Hepatocyte (in vitro differentiated cells): ENCODE measurements at regions not wholly inside any gene's neighbourhood (a gene's known extent, or its start where the extent isn't known, plus 50 kb on each side); places are given as distances from the start of the nearest gene placed in this dataset.

Experiments used
- DNase-seq: peaks from one replicate; pipeline ENCODE4 v3.0.0-alpha.2; 2016; ENCODE audit warnings: low spot score
- H2AFZ ChIP-seq: fragments of 200-600 bp; sonication (generic); 2 replicates; pipeline ENCODE4 v1.6.0; 2016; ENCODE audit warnings: antibody characterized with exemption, mild to moderate bottlenecking
- H3K27ac ChIP-seq: fragments of 200-600 bp; sonication (generic); 2 replicates; pipeline ENCODE4 v1.5.1; 2016; ENCODE audit warnings: mild to moderate bottlenecking
- H3K27me3 ChIP-seq: fragments of 200-600 bp; sonication (generic); 2 replicates; pipeline ENCODE4 v1.6.1; 2016
- H3K36me3 ChIP-seq: fragments of 200-600 bp; sonication (generic); replicated peaks from 2 replicates; pipeline ENCODE4 v1.5.1; 2016; ENCODE audit warnings: low read depth; ENCODE audit not compliant: insufficient read depth
- H3K4me1 ChIP-seq: fragments of 200-600 bp; sonication (generic); 2 replicates; pipeline ENCODE4 v1.5.1; 2016; ENCODE audit warnings: mild to moderate bottlenecking, moderate library complexity; ENCODE audit not compliant: insufficient read depth
- H3K4me2 ChIP-seq: fragments of 200-600 bp; sonication (generic); 2 replicates; pipeline ENCODE4 v1.6.0; 2016
- H3K4me3 ChIP-seq: fragments of 200-600 bp; sonication (generic); 2 replicates; pipeline ENCODE4 v1.5.1; 2016; ENCODE audit warnings: mild to moderate bottlenecking
- H3K79me2 ChIP-seq: fragments of 200-600 bp; sonication (generic); 2 replicates; pipeline ENCODE4 v1.6.0; 2017; ENCODE audit warnings: mild to moderate bottlenecking
- H3K9me2 ChIP-seq: fragments of 200-600 bp; sonication (generic); replicated peaks from 2 replicates; pipeline ENCODE4 v1.6.0; 2017; ENCODE audit warnings: mild to moderate bottlenecking; ENCODE audit not compliant: insufficient read depth
- H3K9me3 ChIP-seq: fragments of 200-600 bp; sonication (generic); 2 replicates; pipeline ENCODE4 v1.5.1; 2016; ENCODE audit warnings: low read depth, mild to moderate bottlenecking
- H4K20me1 ChIP-seq: fragments of 200-600 bp; sonication (generic); 2 replicates; pipeline ENCODE4 v1.6.0; 2016; ENCODE audit warnings: mild to moderate bottlenecking; ENCODE audit not compliant: insufficient read depth, poor library complexity, severe bottlenecking
- EZH2 ChIP-seq: fragments of 200-600 bp; sonication (generic); IDR thresholded peaks from 2 replicates; pipeline ENCODE4 v1.6.1; 2016; ENCODE audit warnings: antibody characterized with exemption, mild to moderate bottlenecking, borderline replicate concordance
- EZH2phosphoT487 ChIP-seq: fragments of 200-600 bp; sonication (generic); IDR thresholded peaks from one replicate; pipeline ENCODE4 v1.6.1; 2018; ENCODE audit warnings: antibody characterized with exemption, mild to moderate bottlenecking, low read depth, moderate library complexity; ENCODE audit not compliant: unreplicated experiment, severe bottlenecking
- WGBS: methylation state at CpG from one replicate; pipeline ENCODE4 v1.1.6; 2016; ENCODE audit warnings: low lambda C conversion rate; ENCODE audit errors: missing lambda C conversion rate; 5-methylcytosine and 5-hydroxymethylcytosine counted together
- TF ChIP-seq, protein P1 (sequence below): fragments of 200-600 bp; sonication (generic); IDR thresholded peaks from 2 replicates; pipeline ENCODE4 v1.5.1; 2016; ENCODE audit warnings: antibody characterized with exemption, mild to moderate bottlenecking; ENCODE audit not compliant: poor library complexity

GRCh38 chr3:34387826-34388564 is 589.6 kb downstream of the PDCD6IP start:
- TF ChIP-seq EZH2 (no peak), EZH2phosphoT487 (no peak)
- TF ChIP-seq, protein P1, sequence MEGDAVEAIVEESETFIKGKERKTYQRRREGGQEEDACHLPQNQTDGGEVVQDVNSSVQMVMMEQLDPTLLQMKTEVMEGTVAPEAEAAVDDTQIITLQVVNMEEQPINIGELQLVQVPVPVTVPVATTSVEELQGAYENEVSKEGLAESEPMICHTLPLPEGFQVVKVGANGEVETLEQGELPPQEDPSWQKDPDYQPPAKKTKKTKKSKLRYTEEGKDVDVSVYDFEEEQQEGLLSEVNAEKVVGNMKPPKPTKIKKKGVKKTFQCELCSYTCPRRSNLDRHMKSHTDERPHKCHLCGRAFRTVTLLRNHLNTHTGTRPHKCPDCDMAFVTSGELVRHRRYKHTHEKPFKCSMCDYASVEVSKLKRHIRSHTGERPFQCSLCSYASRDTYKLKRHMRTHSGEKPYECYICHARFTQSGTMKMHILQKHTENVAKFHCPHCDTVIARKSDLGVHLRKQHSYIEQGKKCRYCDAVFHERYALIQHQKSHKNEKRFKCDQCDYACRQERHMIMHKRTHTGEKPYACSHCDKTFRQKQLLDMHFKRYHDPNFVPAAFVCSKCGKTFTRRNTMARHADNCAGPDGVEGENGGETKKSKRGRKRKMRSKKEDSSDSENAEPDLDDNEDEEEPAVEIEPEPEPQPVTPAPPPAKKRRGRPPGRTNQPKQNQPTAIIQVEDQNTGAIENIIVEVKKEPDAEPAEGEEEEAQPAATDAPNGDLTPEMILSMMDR = no peak
- 71% methylated on average over 7 of the region's 7 CpGs for WGBS
- H3K79me2 ChIP-seq = no peaks in the 10 kb centered on the region

DNA sequence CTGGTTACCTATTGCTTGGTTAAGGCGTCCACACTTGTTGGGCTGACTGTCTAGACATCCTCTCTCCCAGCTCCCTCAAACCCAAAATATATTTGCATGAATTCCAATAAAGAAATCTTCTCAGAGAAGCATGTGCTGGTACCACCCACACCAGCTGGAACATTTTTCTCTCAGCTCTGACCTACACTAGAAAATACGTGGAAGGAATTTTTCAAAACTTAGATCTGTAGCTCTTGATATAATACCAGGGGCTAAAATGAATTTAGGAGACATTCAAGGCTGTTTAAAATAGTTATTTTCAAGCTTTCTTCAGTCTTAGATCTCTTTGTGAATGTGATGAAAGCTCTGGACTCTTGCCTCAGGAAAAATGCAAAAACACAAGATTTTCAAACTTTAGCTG is 590.4 kb downstream of the PDCD6IP start:
- Histone ChIP-seq H3K4me3 (no peak overlapping the region), H3K4me2 (no peak overlapping the region), H2AFZ (no peak overlapping the region), H3K79me2 (no peaks in the 10 kb centered on the region), H3K4me1 (no peaks in the 10 kb centered on the region), H3K27me3 (no peaks in the 10 kb centered on the region), H3K9me3 (no peaks in the 10 kb centered on the region), H3K36me3 (no peaks in the 10 kb centered on the region), H4K20me1 (no peaks in the 10 kb centered on the region), H3K9me2 (no peaks in the 10 kb centered on the region), H3K27ac (no peak overlapping the region)
- no peak for DNase-seq
- TF ChIP-seq EZH2phosphoT487 (no peak), EZH2 (no peak)
- TF ChIP-seq, protein P1 = no peak
- 66% methylated on average over 2 of the region's 2 CpGs for WGBS

More at GRCh38 chr3:34387826-34388564, 589.6 kb downstream of the PDCD6IP start:
- no peaks in the 10 kb centered on the region for H3K9me2 ChIP-seq
- no peak overlapping the region for H3K4me2 ChIP-seq
- no peaks in the 10 kb centered on the region for H3K4me1 ChIP-seq
- no peaks in the 10 kb centered on the region for H3K36me3 ChIP-seq
- H3K4me3 ChIP-seq = no peak overlapping the region
- no peaks in the 10 kb centered on the region for H3K27me3 ChIP-seq
- no peak for DNase-seq
- no peaks in the 10 kb centered on the region for H3K9me3 ChIP-seq
- H2AFZ ChIP-seq = no peak overlapping the region
- no peak overlapping the region for H3K27ac ChIP-seq
- H4K20me1 ChIP-seq = no peaks in the 10 kb centered on the region

- no peak overlapping the region for H3K4me3 ChIP-seq
- H3K9me2 ChIP-seq = no peaks in the 10 kb centered on the region
- DNase-seq = no peak
- no peaks in the 10 kb centered on the region for H3K27me3 ChIP-seq
- H3K27ac ChIP-seq = no peak overlapping the region
- TF ChIP-seq, protein P1 = no peak
- TF ChIP-seq EZH2phosphoT487 (no peak), EZH2 (no peak)
- no peaks in the 10 kb centered on the region for H4K20me1 ChIP-seq
- H2AFZ ChIP-seq = no peak overlapping the region
- 74% methylated on average over 2 of the region's 2 CpGs for WGBS
- H3K79me2 ChIP-seq = no peaks in the 10 kb centered on the region
- H3K9me3 ChIP-seq = no peaks in the 10 kb centered on the region
- no peak overlapping the region for H3K4me2 ChIP-seq
- H3K4me1 ChIP-seq = no peaks in the 10 kb centered on the region
- H3K36me3 ChIP-seq = no peaks in the 10 kb centered on the region
Observed at GRCh38 chr3:34394978-34395748, 596.7 kb downstream of the PDCD6IP start.
